K562 (cell line): ENCODE measurements at regions not wholly inside any gene's neighbourhood (a gene's known extent, or its start where the extent isn't known, plus 50 kb on each side); places are given as distances from the start of the nearest gene placed in this dataset.
"Not testable (repeated sequence)": the region's sequence is repeated elsewhere in the genome, so short reads cannot be mapped to it uniquely, and the experiment has no call there.

Experiments used
- ATAC-seq: fragments of 200-7000 bp; cut with Tn5 transposase; 3 replicates; pipeline ENCODE4 v1.9.1; 2020; ENCODE audit warnings: moderate library complexity
- BruUV-seq: library from RNA; stranded (reverse); fragments of 400-500 nt; replicated peaks from 2 replicates; lab custom pipeline; 2021; lab: Mats Ljungman, UMichigan
- CTCF ChIA-PET: fragments of 300-600 bp; formaldehyde crosslinking; extraction: SDS; loops from one replicate; lab custom pipeline; 2021; ENCODE audit warnings: low intra/inter-chr PET ratio; lab: Yijun Ruan, JAX
- POLR2A ChIA-PET: fragments of 300-600, 350-650 bp; sonication (Branson Sonifier 250); formaldehyde crosslinking; extraction: SDS; loops from one replicate; lab custom pipeline; 2021; ENCODE audit warnings: antibody characterized with exemption, inconsistent platforms; lab: Yijun Ruan, JAX
- DNase-seq, 4 experiments: peaks; one replicate each; pipeline versions ENCODE4 v3.0.0 to v3.0.0-alpha.2; 2011 to 2018; ENCODE audit warnings: low spot score in 3 of 4, mixed read lengths in 3 of 4; ENCODE audit errors: extremely low read depth in 1 of 4
- FAIRE-seq: peaks from 2 replicates; lab custom pipeline; 2011; peaks lifted over from hg19 to GRCh38; lab: Jason Lieb, UNC
- H2AFZ ChIP-seq: 2 replicates; pipeline ENCODE4 v1.6.0; 2011; ENCODE audit warnings: low read depth, low read length, control low read depth, inconsistent platforms
- H3K27ac ChIP-seq: fragments of 200-600 bp; 3 replicates; pipeline ENCODE4 v1.8.0; 2011; ENCODE audit warnings: low read depth, mild to moderate bottlenecking, control low read depth, inconsistent platforms, low read length, moderate library complexity, mixed read lengths; ENCODE audit errors: extremely low read depth
- H3K27me3 ChIP-seq, 2 experiments: fragments of 300-600 bp in 1 of 2; 2 replicates in 1 of 2; 3 replicates in 1 of 2; pipeline versions ENCODE4 v1.6.0 to v1.8.0; 2011; ENCODE audit warnings: inconsistent platforms in 2 of 2, low read length in 2 of 2, mild to moderate bottlenecking in 1 of 2, mixed read lengths in 1 of 2, moderate library complexity in 1 of 2; ENCODE audit not compliant: control insufficient read depth in 2 of 2, insufficient read depth in 2 of 2
- H3K36me3 ChIP-seq: fragments of 300-600 bp; 3 replicates; pipeline ENCODE4 v1.8.0; 2011; ENCODE audit warnings: mild to moderate bottlenecking, low read length, inconsistent platforms; ENCODE audit not compliant: control insufficient read depth, insufficient read depth
- H3K4me1 ChIP-seq, 2 experiments: fragments of 200-600 bp in 1 of 2; replicated peaks in 1 of 2; 2 replicates in 1 of 2; 3 replicates in 1 of 2; pipeline versions ENCODE4 v1.5.1 to v1.8.0; 2011; ENCODE audit warnings: inconsistent platforms in 2 of 2, low read length in 2 of 2, mild to moderate bottlenecking in 1 of 2, mixed read lengths in 1 of 2, moderate library complexity in 1 of 2; ENCODE audit not compliant: control insufficient read depth in 2 of 2, insufficient read depth in 2 of 2
- H3K4me2 ChIP-seq: 2 replicates; pipeline ENCODE4 v1.6.1; 2011; ENCODE audit warnings: low read length, control low read depth, inconsistent platforms, mixed read lengths; ENCODE audit not compliant: insufficient read depth
- H3K4me3 ChIP-seq: fragments of 200-600 bp; sonication (generic), shearing (Covaris generic); 2 replicates; pipeline ENCODE4 v1.5.1; 2016; ENCODE audit warnings: control low read depth, inconsistent platforms
- H3K79me2 ChIP-seq: fragments of 200-600 bp; 3 replicates; pipeline ENCODE4 v1.8.0; 2011; ENCODE audit warnings: low read length, inconsistent platforms; ENCODE audit not compliant: control insufficient read depth, insufficient read depth
- H3K9ac ChIP-seq, 2 experiments: 2 replicates each; pipeline versions ENCODE4 v1.6.0 to v1.6.1; 2011; ENCODE audit warnings: low read depth in 2 of 2, low read length in 2 of 2, control low read depth in 1 of 2, inconsistent platforms in 1 of 2, mild to moderate bottlenecking in 1 of 2, mixed read lengths in 1 of 2; ENCODE audit not compliant: insufficient read depth in 1 of 2
- H3K9me1 ChIP-seq: one replicate; pipeline ENCODE4 v1.6.0; 2011; ENCODE audit warnings: inconsistent platforms, mild to moderate bottlenecking, low read length, moderate library complexity; ENCODE audit not compliant: control insufficient read depth, insufficient read depth
- H3K9me3 ChIP-seq: replicated peaks from 2 replicates; pipeline ENCODE4 v1.5.1; 2011; ENCODE audit warnings: low read depth, low read length, inconsistent platforms; ENCODE audit not compliant: control insufficient read depth, insufficient read depth
- H4K20me1 ChIP-seq: replicated peaks from 2 replicates; pipeline ENCODE4 v1.6.1; 2011; ENCODE audit warnings: low read length, inconsistent platforms, mixed read lengths; ENCODE audit not compliant: control insufficient read depth, insufficient read depth
- ZBTB11 ChIP-seq, 3 experiments: fragments of 200-800 bp in 1 of 3; fragments of 250-450 bp in 1 of 3; fragments of 450-650 bp in 1 of 3; sonication (Bioruptor Pico) in 1 of 3; sonication (Bioruptor generic) in 1 of 3; formaldehyde crosslinking in 1 of 3; IDR thresholded peaks; 2 replicates each; pipeline versions ENCODE4 v1.6.1 to v1.8.0; 2016 to 2022; ENCODE audit warnings: mild to moderate bottlenecking in 2 of 3, missing genetic modification characterization in 2 of 3, missing compliant biosample characterization in 1 of 3, moderate library complexity in 1 of 3
- ZBTB40 ChIP-seq, 2 experiments: fragments of 450-650 bp in 1 of 2; sonication (generic) in 1 of 2; formaldehyde crosslinking in 1 of 2; IDR thresholded peaks; 2 replicates each; pipeline versions ENCODE4 v1.7.1 to v1.9.0; 2016 to 2022; ENCODE audit warnings: inconsistent platforms in 1 of 2, mild to moderate bottlenecking in 1 of 2, missing genetic modification reagents in 1 of 2
- WGBS: fragments of 100-300 bp; shearing (Covaris generic); methylation state at CpG from one replicate; pipeline ENCODE4 v1.1.6; 2016; ENCODE audit warnings: low coverage, mixed read lengths; ENCODE audit not compliant: insufficient coverage; ENCODE audit errors: missing lambda C conversion rate; 5-methylcytosine and 5-hydroxymethylcytosine counted together
- in situ Hi-C: fragments of 300-500 bp; cut with MboI; formaldehyde crosslinking; loops from 4 replicates; pipeline ENCODE4 v1.15.0; 2018; ENCODE audit warnings: inconsistent platforms, mixed read lengths
- intact Hi-C: fragments of 100-400 bp; cut with micrococcal nuclease; formaldehyde crosslinking; loops from 2 replicates; pipeline ENCODE4 v1.14.2; 2022

GRCh38 chr20:53721445-53721963, 127.9 kb upstream of the ZNF217 start:
- H3K27me3 ChIP-seq, H3K4me3 ChIP-seq, POLR2A ChIA-PET, intact Hi-C loops, H3K4me2 ChIP-seq, ATAC-seq, H3K9ac ChIP-seq, FAIRE-seq, H3K9me1 ChIP-seq, CTCF ChIA-PET, H2AFZ ChIP-seq, BruUV-seq, in situ Hi-C loops, H3K9me3 ChIP-seq, H4K20me1 ChIP-seq, H3K79me2 ChIP-seq, H3K36me3 ChIP-seq, H3K27ac ChIP-seq, DNase-seq, H3K4me1 ChIP-seq: not testable (repeated sequence)
- WGBS: 90% methylated on average over 6 of the region's 6 CpGs
- TF ChIP-seq ZBTB40 (IDR thresholded peaks at IDR 0.05) (peak; percentile 83), ZBTB40 (CRISPR knock-in tag; IDR thresholded peaks at IDR 0.05) (0 out of 2 replicates have a peak, but pooled peaks have one; percentile 32), ZBTB11 (CRISPR knock-in tag; IDR thresholded peaks at IDR 0.05) (peak in 1 of 3 experiments; percentile 90; a peak in 2 of 6 replicates)
